Erythroblast (primary cell): ENCODE measurements at regions not wholly inside any gene's neighbourhood (a gene's known extent, or its start where the extent isn't known, plus 50 kb on each side); places are given as distances from the start of the nearest gene placed in this dataset.
"Not testable (repeated sequence)": the region's sequence is repeated elsewhere in the genome, so short reads cannot be mapped to it uniquely, and the experiment has no call there.

Experiments used
- DNase-seq, 2 experiments: peaks; one replicate each; lab custom pipeline; 2025; lab: John Stamatoyannopoulos, UW
- GATA1 ChIP-seq: IDR thresholded peaks from 2 replicates; pipeline ENCODE4 v1.6.1; 2011; ENCODE audit warnings: low read depth, mild to moderate bottlenecking, control low read depth, low read length, moderate library complexity
- POLR2A ChIP-seq: IDR thresholded peaks from 2 replicates; pipeline ENCODE4 v1.6.1; 2011; ENCODE audit warnings: mild to moderate bottlenecking, low read length

- no peak for DNase-seq
- TF ChIP-seq GATA1 (no peak), POLR2A (no peak)
Measured at GRCh38 chr6:140178520-140178919, 804.1 kb upstream of the CITED2 start.

- no peak for DNase-seq
- TF ChIP-seq POLR2A: no peak
- TF ChIP-seq GATA1: no peak
Measured at GRCh38 chr6:140176306-140176705, 801.9 kb upstream of the CITED2 start.

GRCh38 chr6:140175486-140175885 is 801.0 kb upstream of the CITED2 start:
- TF ChIP-seq GATA1 (no peak), POLR2A (no peak)
- no peak for DNase-seq

GRCh38 chr6:140174524-140174923 is 800.1 kb upstream of the CITED2 start:
- TF ChIP-seq GATA1: no peak
- no peak for DNase-seq

GRCh38 chr6:140168365-140168764 is 793.9 kb upstream of the CITED2 start:
- no peak for DNase-seq
- TF ChIP-seq POLR2A (no peak), GATA1 (no peak)

- no peak for TF ChIP-seq GATA1
- TF ChIP-seq POLR2A: no peak
- no peak for DNase-seq
Measured at GRCh38 chr6:140160909-140161308, 786.5 kb upstream of the CITED2 start.

- DNase-seq: no peak
- TF ChIP-seq GATA1: no peak
- TF ChIP-seq POLR2A: no peak
Measured at GRCh38 chr6:140160494-140160893, 786.0 kb upstream of the CITED2 start.

- DNase-seq: no peak
- no peak for TF ChIP-seq GATA1
- TF ChIP-seq POLR2A: no peak
Measured at GRCh38 chr6:140156131-140156530, 781.7 kb upstream of the CITED2 start.

GRCh38 chr6:140155451-140156126 is 781.1 kb upstream of the CITED2 start:
- no peak for DNase-seq
- TF ChIP-seq GATA1 (no peak), POLR2A (no peak)

GRCh38 chr6:140153703-140154102 is 779.3 kb upstream of the CITED2 start:
- TF ChIP-seq GATA1: no peak
- no peak for TF ChIP-seq POLR2A

GRCh38 chr6:140147825-140148814 is 773.7 kb upstream of the CITED2 start:
- not testable (repeated sequence) for DNase-seq

More at GRCh38 chr6:140153703-140154102, 779.3 kb upstream of the CITED2 start:
- DNase-seq: no peak

GRCh38 chr6:140140891-140141290 is 766.4 kb upstream of the CITED2 start:
- no peak for DNase-seq
- TF ChIP-seq POLR2A: no peak
- TF ChIP-seq GATA1: no peak

GRCh38 chr6:140138311-140139010 is 764.0 kb upstream of the CITED2 start:
- no peak for TF ChIP-seq POLR2A
- DNase-seq: no peak

GRCh38 chr6:140134224-140134623 is 759.8 kb upstream of the CITED2 start:
- no peak for TF ChIP-seq POLR2A
- TF ChIP-seq GATA1: no peak
- no peak for DNase-seq
